Occipital lobe (tissue), 1 donor: ENCODE measurements at regions not wholly inside any gene's neighbourhood (a gene's known extent, or its start where the extent isn't known, plus 50 kb on each side); places are given as distances from the start of the nearest gene placed in this dataset.
"Not testable (repeated sequence)": the region's sequence is repeated elsewhere in the genome, so short reads cannot be mapped to it uniquely, and the experiment has no call there.

Experiments used
- DNase-seq: peaks from one replicate; lab custom pipeline; 2025; lab: John Stamatoyannopoulos, UW

GRCh38 chr1:85520826-85521820 lies 56.2 kb upstream of the DDAH1 start:
- DNase-seq = peak; percentile 50

DNA sequence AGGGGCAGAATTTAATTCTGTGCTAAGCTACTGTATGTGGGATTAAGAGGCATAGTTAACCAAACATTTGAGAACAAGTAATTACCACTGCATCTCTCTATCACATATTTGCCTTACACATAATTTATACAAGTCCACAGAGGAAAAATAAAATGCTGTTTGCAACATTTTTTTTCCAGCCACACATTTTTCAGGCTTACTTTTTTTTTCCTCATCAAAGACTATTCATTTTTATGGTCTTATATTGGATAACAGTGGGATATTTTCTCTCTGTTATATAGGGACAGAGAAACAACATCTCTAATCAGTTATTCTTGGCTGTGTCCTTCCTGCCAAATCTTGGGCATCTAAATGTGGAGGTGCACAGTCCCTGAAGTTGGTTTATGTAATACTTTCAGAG lies 57.5 kb upstream of the DDAH1 start:
- not testable (repeated sequence) for DNase-seq

- not testable (repeated sequence) for DNase-seq
Observed at GRCh38 chr1:85523061-85523460, 57.5 kb upstream of the CCN1 start.

DNA sequence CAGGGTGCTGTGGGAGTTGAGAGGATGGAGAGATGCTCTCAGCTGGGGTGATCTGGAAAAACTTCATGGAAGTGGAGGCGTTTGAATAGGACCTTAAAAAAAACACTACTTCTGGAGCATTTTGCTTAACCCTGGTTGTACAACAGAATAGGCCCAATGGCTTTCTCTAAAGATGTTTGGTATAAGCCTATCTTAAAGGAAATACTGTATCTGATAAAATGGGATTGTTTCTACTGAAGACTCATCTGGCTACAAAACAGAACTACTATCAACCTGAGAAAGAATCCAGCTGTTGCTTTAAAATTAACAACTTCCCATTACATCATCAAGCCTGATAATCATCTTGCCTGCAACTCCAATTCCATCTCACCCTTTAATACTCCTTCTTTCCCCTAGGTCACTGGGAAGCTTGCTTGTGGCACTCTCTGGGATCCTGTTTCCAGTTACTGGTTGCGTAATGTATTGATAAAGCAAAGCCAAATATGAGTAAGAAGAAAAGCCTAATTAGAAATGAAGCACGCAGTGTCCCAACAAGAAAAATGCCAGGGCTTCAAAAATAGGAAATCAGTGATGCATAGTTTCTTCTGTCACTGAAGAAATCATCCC lies 56.2 kb upstream of the CCN1 start:
- DNase-seq = not testable (repeated sequence)

DNA sequence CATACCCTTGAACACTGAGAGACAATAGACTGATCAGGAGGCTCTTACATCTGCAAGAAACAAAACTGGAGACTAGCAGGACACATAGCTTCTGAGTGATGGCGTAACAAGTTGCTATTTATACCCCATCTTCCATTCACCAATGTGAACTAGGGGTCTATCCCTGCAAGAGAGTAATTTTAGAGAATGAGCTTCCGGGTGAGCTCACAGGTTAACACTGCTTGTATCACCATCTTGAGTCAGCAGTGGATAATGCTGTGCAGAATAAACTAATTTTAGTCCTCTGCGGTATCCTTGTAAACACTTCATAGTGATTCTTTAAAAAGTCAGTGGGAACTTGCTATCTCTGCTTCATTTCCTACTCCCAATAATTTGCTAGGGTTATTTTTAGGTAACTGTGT lies 55.0 kb upstream of the CCN1 start:
- DNase-seq = not testable (repeated sequence)

DNA sequence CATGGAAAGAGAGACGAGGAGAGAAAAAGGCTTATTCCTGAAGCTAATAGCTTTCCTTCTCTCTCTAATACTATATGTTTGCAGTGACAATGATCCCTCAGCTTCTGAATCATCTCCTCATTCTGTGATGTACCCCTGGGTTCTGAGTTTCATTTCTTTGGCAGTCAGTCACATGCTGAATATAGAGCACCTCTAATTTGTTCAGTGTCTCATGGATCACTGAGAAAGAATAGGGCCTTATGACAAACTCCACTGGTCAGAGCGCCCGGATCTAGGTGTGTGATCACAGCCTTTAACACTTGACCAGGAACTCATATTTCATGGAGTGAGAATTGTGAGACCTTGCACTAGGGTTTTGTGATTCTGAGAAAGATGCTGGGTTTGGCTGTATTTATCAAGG lies 54.3 kb upstream of the CCN1 start:
- DNase-seq = not testable (repeated sequence)

DNA sequence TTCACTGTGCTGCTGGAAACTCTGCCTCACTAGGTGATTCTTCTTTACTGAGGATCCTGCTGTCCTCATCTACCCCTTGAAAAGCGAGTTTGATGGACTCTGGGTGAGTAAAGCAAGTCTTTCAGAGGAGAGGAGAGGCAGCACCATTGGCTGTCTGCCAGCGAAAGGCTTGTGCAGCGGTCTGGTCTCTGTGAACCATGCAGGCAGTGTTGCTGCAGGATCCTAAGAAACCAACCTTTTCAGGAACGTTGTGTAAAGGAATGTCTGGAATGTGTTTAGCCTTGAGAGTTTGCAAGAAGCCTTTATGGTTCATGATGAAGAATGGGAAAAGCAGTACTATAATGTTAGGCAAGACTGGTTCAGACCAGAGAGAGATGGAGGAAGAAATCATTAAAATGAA lies 53.4 kb upstream of the CCN1 start:
- DNase-seq = not testable (repeated sequence)
